GM23248 (cell line): ENCODE measurements at regions not wholly inside any gene's neighbourhood (a gene's known extent, or its start where the extent isn't known, plus 50 kb on each side); places are given as distances from the start of the nearest gene placed in this dataset.

Experiments
- EZH2 ChIP-seq: fragments of 200-600 bp; sonication (generic); IDR thresholded peaks from 2 replicates; pipeline ENCODE4 v1.6.1; 2018; ENCODE audit warnings: antibody characterized with exemption, mild to moderate bottlenecking; ENCODE audit not compliant: insufficient read depth, poor library complexity, severe bottlenecking
- EZH2phosphoT487 ChIP-seq: fragments of 200-600 bp; sonication (generic); IDR thresholded peaks from 2 replicates; pipeline ENCODE4 v1.6.1; 2018; ENCODE audit warnings: antibody characterized with exemption, moderate library complexity, mild to moderate bottlenecking, low read depth; ENCODE audit not compliant: insufficient read depth

DNA sequence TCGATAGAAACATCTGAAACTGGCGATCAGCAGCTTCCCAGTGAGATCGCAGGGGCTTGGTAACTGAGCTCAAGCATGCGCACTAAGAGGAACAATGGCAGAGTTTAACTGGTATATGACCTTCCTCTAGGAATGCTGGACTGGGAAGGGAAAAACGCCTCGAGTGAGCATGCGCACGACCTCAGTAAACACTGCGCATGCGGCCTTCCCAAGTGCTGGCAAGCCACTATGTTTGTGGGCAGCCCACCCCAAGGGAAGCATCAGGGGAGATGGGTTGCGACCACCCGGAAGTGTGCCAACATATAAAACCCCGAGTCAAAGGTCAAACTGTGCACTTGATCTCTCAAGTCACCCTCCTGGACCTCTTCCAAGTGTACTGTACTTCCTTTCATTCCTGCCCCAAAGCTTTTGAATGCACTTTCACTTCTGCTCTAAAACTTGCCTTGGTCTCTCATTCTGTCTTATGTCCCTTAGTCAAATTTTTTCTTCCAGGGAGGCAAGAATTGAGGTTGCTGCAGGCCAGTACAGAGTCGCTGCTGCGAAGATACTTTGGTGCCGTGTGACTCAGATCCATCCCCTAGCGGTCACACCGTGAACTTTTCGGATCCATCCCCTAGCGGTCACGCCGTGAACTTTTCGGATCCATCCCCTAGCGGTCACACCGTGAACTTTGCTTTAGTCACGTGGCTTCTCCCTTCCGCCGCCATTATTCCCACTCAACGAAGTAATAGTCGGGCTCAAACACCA lies 243.3 kb downstream of the FAM43A start:
- TF ChIP-seq EZH2 (no peak), EZH2phosphoT487 (no peak)
